HepG2 (cell line): ENCODE measurements at regions not wholly inside any gene's neighbourhood (a gene's known extent, or its start where the extent isn't known, plus 50 kb on each side); places are given as distances from the start of the nearest gene placed in this dataset.
A peak's percentile ranks its signal among the peaks of the same experiment; 100 is the strongest.

Experiments
- CTCF ChIP-seq: sonication (generic); formaldehyde crosslinking; IDR thresholded peaks from 2 replicates; pipeline ENCODE4 v1.5.0; 2020; ENCODE audit warnings: mild to moderate bottlenecking, missing genetic modification reagents, moderate library complexity
- GABPB1 ChIP-seq: IDR thresholded peaks from 2 replicates; pipeline ENCODE4 v1.6.1; 2016; ENCODE audit warnings: mild to moderate bottlenecking, missing genetic modification reagents, moderate library complexity, missing compliant biosample characterization
- GFI1 ChIP-seq: sonication (generic); formaldehyde crosslinking; IDR thresholded peaks from 2 replicates; pipeline ENCODE4 v1.5.0; 2020; ENCODE audit warnings: missing genetic modification reagents, mild to moderate bottlenecking, borderline replicate concordance
- HCFC1 ChIP-seq: fragments of 150-350 bp; IDR thresholded peaks from 2 replicates; pipeline ENCODE4 v1.6.1; 2014; ENCODE audit warnings: low read depth, low read length
- KDM2A ChIP-seq: sonication (generic); formaldehyde crosslinking; IDR thresholded peaks from 2 replicates; pipeline ENCODE4 v1.4.0; 2020; ENCODE audit warnings: low read depth, missing genetic modification reagents, borderline replicate concordance
- MAX ChIP-seq: IDR thresholded peaks from 2 replicates; pipeline ENCODE4 v1.6.1; 2012; ENCODE audit warnings: inconsistent platforms
- MYPOP ChIP-seq: sonication (generic); formaldehyde crosslinking; IDR thresholded peaks from 2 replicates; pipeline ENCODE4 v1.8.1; 2023; ENCODE audit warnings: mild to moderate bottlenecking, moderate library complexity, missing genetic modification reagents
- NR0B2 ChIP-seq: sonication (generic); formaldehyde crosslinking; IDR thresholded peaks from 2 replicates; pipeline ENCODE4 v1.4.0; 2020; ENCODE audit warnings: mild to moderate bottlenecking, missing genetic modification reagents
- SMC3 ChIP-seq: IDR thresholded peaks from 2 replicates; pipeline ENCODE4 v1.6.1; 2011; ENCODE audit warnings: low read length, improper control_type of control experiment
- STAG1 ChIP-seq: sonication (generic); formaldehyde crosslinking; IDR thresholded peaks from 2 replicates; pipeline ENCODE4 v1.4.0; 2020; ENCODE audit warnings: missing genetic modification reagents
- SUZ12 ChIP-seq: fragments of 150-350 bp; IDR thresholded peaks from 2 replicates; pipeline ENCODE4 v1.6.1; 2014; ENCODE audit warnings: low read depth, low read length
- ZBTB33 ChIP-seq: sonication (generic); formaldehyde crosslinking; IDR thresholded peaks from 2 replicates; pipeline ENCODE4 v1.4.0; 2020; ENCODE audit warnings: missing genetic modification reagents
- ZFP36 ChIP-seq: fragments of 150-350 bp; IDR thresholded peaks from 2 replicates; pipeline ENCODE4 v1.6.1; 2018; ENCODE audit warnings: borderline replicate concordance, low read length, low read depth; ENCODE audit not compliant: partially characterized antibody
- ZNF20 ChIP-seq: sonication (generic); formaldehyde crosslinking; IDR thresholded peaks from 2 replicates; pipeline ENCODE4 v1.4.0; 2020; ENCODE audit warnings: mild to moderate bottlenecking, moderate library complexity, missing genetic modification reagents
- ZNF205 ChIP-seq: IDR thresholded peaks from 2 replicates; pipeline ENCODE4 v1.6.1; 2018; ENCODE audit warnings: missing biosample characterization, missing genetic modification reagents
- ZNF276 ChIP-seq: sonication (generic); formaldehyde crosslinking; IDR thresholded peaks from 2 replicates; pipeline ENCODE4 v1.4.0; 2020; ENCODE audit warnings: mild to moderate bottlenecking, low read depth, missing genetic modification reagents
- ZNF605 ChIP-seq: sonication (generic); formaldehyde crosslinking; IDR thresholded peaks from 2 replicates; pipeline ENCODE4 v1.8.0; 2022; ENCODE audit warnings: mild to moderate bottlenecking, missing genetic modification reagents

- TF ChIP-seq CTCF (CRISPR knock-in tag) (peak; percentile 74), GABPB1 (CRISPR knock-in tag) (peak; percentile 44; the same call in 1 of the 2 replicates), KDM2A (peak; percentile 56; the same call in 1 of the 2 replicates), HCFC1 (no peak), ZNF605 (CRISPR knock-in tag) (0 out of 2 replicates have a peak, but pooled peaks have one; percentile 56), ZNF205 (CRISPR knock-in tag) (no peak), ZNF276 (CRISPR knock-in tag) (no peak), MAX (peak; percentile 30; the same call in 1 of the 2 replicates), SMC3 (peak; percentile 20; the same call in 1 of the 2 replicates), SUZ12 (no peak), MYPOP (CRISPR knock-in tag) (0 out of 2 replicates have a peak, but pooled peaks have one; percentile 31), ZNF20 (CRISPR knock-in tag) (no peak), GFI1 (no peak), NR0B2 (CRISPR knock-in tag) (0 out of 2 replicates have a peak, but pooled peaks have one; percentile 25), ZBTB33 (CRISPR knock-in tag) (peak; percentile 56; the same call in 1 of the 2 replicates), STAG1 (peak; percentile 52), ZFP36 (no peak)
Measured at GRCh38 chr2:172674034-172674967, 61.3 kb upstream of the RAPGEF4 start (continued).
